SW480 (cell line): ENCODE measurements at regions not wholly inside any gene's neighbourhood (a gene's known extent, or its start where the extent isn't known, plus 50 kb on each side); places are given as distances from the start of the nearest gene placed in this dataset.
"Not testable (repeated sequence)": the region's sequence is repeated elsewhere in the genome, so short reads cannot be mapped to it uniquely, and the experiment has no call there.

Experiments
- DNase-seq: peaks from one replicate; pipeline ENCODE4 v3.0.0-alpha.2; 2016; ENCODE audit warnings: low spot score

DNA sequence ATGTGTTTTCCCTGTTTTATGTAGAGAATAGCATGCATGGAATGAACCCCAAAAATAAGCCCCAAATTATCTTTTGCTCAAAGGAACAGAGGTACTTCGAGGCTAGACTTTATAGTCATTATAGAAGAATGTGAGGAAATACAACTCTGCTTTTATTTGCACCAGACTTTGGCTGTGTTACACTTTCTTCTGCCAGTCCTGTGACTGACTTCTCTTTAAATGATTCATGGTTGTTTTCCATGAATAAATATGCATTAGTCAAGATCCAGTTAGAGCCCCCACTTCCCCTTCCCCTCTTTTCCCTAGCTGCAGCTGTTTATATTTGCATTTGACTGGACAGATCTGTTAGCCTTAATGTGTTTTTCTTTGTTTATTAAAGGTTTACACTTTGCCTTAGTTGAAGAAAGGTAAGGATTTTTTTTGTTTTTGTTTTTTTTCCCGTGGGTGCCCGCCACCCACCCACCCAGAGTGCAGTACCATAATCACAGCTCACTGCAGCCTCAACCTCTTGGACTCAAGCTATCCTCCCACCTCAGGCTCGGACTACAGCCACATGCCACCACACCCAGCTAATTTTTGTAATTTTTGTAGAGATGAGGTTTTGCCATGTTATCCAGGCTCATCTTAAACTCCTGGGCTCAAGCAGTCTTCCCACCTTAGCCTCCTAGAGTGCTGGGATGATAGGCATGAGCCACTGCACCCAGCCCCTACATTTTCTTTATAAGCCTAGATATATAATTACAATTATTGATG is 152.6 kb downstream of the CYB561 start:
- no peak for DNase-seq

GRCh38 chr17:63294776-63295175 is 151.3 kb downstream of the CYB561 start:
- DNase-seq: no peak

DNA sequence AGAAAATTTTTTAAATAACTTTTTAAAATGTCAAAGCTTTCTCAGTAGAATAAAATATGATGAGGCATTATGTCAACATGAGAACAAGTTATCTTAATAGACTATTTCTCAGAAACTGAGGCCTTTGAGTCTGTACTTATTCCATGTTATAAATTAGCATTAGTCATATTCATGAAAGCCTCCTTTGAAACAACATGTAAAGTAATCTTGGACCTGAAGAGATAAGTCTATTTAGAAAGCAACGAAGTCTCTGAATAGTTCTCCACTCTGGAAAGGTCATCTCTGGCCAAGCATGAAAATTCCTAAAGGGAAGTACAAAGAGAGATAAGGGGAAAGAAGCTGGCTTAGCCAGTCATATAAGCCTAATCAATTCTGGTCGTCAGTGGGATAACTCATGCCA is 150.8 kb downstream of the CYB561 start:
- DNase-seq: no peak

DNA sequence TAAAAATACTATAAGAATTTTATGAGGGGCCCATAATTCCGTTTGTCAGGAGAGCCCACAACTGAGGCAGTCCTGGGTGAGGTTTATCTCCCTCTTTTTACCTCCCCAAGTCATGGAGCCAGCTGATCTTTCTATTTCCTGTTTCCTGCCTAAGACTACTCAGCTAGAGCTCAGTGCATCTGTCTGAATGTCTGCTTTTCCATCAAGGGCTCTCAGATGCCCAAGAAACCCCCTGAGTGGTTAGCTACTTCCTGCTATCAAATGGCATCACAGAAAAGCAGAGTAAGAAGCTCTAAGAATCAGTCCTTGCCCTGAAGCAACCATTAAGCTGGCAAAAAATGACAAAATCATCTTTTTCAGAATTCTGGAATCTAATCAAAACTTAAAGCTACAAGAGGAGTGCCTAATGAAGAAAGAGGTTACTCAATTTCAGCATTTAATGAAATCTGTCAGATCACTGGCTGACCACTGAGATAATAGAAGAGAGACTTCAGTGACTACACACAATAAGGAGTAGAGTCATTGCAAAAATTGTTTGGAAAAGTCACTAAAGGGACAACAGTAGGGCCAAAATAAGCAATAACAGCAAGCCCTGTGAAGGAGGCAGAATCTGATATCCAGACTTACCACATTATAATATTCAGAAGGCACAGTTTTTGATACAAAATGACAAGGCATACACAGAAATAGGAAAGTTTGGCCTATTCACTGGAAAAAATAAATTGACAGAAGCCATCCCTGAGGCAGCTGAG is 150.1 kb downstream of the CYB561 start:
- no peak for DNase-seq

- not testable (repeated sequence) for DNase-seq
Observed at GRCh38 chr17:63298916-63299315, 147.2 kb downstream of the CYB561 start.

DNA sequence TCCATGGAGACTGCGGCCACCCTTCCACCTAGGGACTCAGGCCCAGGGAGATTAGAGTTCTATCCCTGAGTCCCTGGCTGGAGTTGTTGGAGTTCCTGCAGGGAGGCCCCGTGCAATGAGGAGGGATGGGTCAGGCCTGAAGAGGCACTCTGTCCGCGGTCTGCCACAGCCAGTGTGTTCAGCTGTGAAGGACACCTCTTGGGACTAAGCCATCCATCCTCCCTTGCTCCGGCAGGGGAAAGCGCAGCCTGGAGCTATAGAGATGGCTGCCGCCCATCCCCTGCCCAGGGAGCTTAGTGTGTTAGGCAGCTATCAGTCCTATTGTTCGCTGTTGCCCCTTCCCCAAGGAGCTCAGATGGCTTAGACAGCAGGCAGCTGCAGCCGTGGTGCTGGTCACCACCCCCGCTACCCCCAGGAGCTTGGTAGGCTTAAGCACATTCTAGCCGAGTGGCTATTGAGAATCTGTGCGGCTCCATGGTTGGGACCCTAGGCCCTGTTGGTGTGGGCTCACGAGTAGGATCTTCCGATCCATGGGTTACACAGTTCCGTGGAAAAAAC is 141.3 kb downstream of the CYB561 start:
- DNase-seq: no peak

- no peak for DNase-seq
Observed at GRCh38 chr17:63305857-63306256, 140.2 kb downstream of the CYB561 start.

DNA sequence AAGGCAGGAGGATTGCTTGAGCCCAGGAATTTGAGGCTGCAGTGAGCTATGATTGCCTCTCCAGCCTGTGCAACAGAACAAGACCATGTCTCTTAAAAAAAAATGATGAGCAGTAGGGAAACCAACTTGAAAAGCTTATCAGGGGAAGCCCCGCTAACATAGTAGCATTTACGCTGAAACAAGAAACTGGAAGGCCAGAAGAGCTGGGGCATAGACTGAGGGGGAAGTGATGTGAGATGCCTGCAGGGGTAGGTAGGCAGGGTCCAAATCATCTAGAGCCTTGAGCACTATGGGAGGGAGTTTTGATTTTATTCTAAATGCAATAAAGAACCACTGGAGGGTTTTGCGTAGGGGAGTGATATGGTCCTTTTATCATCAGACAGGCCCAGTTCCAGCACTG is 139.3 kb downstream of the CYB561 start:
- DNase-seq: no peak

DNA sequence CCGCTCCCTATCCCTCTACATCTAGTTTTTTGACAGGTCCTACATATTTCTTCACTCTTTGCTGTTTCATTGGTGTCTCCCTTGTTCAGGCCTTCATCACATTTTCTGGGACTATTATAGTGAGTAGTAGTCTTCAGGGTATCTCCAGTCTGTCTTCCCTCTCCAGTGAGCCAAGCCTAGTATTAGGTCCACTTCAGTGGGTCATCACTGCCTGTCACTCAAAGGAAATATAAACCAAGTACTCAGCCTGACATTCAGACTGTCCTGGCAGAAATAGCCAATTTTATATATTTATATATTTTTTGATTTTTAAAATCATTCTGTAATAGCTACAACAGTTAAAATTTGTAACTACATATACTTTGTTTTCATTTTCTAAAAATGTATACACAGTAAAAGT is 137.8 kb downstream of the CYB561 start:
- no peak for DNase-seq

- no peak for DNase-seq
Observed at GRCh38 chr17:63309021-63309420, 137.1 kb downstream of the CYB561 start.

- DNase-seq: no peak
Observed at GRCh38 chr17:63311416-63311937, 134.6 kb downstream of the CYB561 start.

DNA sequence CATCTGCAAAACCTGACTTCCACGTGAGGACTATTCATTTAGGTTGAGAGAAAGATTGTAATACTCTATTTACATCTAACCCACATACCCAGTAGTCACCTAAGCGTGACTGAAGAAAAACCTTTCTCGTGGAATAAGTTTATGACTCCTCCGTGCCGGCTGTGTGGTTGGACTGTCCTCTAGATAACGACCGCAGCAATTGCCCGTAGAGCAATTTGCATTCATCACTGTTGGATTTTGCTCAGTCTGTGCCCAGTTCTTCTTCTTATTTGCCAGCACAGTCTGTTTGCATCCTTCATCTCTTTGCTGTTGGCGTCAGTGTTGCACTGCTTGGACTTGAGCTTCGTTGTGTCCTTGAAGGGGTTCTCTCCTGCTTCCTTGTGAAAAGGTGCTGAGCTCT is 131.3 kb downstream of the CYB561 start:
- DNase-seq: no peak

GRCh38 chr17:63316100-63316499 is 130.0 kb downstream of the CYB561 start:
- DNase-seq: no peak

DNA sequence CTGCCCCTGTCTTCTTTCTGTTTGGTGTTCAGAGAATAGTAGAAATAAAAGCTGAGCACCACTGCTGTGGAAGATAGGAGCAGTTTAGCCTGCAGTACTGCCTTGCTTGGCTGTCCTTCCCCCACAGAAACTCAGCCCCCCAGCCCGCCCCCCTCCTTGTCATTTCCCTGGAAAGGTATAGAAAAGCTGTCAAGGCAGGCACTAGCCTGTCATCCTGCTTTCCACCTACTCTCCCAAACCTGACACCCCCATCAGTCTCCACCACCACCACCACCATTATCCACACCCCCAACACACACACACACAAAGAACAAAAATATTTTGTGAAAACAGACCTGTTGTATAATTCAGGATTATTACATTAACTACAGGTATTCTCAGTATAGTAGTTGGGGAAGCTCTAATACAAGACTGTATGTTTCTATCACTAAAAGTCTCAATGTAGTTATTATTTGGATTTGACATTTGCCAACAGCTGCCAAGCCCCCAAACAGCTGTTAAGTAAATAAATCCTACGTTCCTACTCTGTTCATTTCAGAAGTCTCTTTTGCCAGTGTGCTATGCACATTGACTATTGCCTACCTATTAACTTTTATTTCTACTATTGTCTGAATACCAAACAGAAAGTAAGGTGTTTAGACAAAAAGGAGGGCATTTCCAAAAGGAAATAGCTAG is 128.8 kb downstream of the CYB561 start:
- no peak for DNase-seq

DNA sequence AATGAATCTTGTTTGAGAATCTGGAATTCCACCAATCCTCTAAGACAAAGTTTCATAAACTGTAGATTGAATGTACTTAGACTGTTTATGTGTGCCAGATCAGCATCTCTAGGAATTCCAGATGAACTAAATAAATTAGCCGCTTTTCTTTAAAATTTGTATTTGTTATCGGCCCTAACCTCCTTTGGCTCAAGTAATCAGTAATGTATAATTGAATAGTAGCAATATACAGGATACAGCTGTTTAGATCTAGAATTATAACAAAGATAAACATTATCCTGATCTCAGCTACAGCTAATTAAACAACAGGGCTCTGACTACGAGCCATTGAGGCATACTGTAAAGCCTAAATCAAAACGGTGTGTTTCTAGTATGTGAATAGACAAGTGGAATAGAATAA is 120.3 kb downstream of the CYB561 start:
- DNase-seq: no peak

DNA sequence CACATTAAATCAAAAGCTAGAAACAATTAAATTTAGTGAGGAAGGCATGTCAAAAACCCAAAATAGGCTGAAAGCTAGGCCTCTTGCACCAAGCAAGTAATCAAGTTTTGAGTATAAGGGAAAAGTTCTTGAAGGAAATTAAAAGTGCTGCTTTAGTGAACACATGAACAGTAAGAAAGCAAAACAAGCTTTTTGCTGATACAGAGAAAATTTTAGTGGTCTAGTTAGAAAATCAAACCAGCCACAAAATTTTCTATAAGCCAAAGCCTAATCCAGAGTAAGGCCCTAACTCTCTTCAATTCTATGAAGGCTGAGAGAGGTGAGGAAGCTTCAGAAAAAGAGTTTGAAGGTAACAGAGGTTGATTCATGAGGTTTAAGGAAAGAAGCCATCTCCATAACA is 116.2 kb downstream of the CYB561 start:
- no peak for DNase-seq

DNA sequence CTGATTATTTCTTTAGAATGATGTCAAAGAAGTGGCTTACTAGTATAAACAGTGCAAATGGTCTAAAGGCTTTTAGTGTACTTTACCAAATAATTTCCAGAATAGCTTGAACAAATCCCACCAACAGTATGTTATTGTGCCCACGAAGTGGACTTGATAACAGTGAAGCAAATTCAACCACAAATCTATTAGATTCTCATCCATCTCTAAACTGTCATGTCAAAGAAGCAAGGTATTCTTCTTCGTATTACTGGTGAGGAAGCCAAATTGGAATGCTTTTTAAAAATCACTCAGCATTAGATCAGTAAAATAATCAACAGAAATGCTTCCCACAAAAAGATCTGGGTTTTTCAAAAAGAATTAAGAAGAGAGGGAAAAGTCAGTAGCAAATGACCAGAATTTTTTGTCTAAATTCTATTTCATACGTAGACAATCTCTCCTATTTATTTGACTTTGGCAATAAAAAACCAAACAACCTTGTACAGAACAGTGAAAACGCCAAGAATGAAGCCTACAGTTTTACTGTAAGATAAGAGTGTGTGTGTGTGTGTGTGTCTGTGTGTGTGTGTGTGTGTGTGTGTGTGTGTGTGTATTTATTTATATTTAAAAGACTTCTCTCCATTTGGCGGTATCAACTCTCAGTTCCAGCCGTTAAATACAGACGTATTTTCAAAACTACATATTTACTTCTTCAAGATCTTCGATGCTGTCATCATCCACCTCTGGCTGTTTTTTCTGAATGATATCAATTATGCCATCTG is 114.6 kb downstream of the CYB561 start:
- DNase-seq: no peak

DNA sequence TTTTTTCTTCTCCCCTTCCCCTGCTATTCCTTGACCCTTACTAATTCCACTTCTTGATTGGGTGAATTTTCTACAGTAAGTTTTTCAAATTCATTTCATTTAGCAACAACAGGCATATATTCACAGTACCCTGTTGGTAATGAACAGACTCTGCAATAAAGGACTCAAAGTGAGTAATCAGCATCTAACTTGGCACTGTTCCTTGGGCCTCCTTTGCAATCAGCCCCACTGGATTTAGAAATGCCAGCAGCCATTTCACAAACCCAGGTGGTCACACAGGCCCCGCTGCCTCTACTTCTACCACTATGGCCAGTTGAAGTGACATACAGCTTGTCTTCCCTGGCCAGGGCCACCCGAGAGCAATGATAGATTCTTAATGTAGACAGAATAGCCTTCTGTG is 113.8 kb downstream of the CYB561 start:
- DNase-seq: no peak

DNA sequence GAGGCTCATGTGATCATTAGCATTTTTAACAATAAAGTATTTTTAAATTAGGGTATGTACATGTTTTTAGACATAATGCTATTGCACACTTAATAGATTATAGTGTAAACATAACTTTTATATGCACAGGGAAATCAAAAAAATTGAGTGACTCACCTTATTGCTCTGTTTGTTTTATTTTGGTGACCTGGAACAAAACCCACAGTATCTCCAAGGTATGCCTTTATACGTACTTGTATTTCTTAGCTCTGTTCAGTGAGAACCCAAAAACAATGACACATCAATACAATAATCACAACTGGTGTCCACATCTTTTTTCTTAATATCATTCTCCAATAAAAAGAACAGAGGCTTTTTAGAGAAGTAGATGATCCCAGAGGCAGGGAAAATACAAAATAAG is 112.2 kb downstream of the CYB561 start:
- DNase-seq: no peak

DNA sequence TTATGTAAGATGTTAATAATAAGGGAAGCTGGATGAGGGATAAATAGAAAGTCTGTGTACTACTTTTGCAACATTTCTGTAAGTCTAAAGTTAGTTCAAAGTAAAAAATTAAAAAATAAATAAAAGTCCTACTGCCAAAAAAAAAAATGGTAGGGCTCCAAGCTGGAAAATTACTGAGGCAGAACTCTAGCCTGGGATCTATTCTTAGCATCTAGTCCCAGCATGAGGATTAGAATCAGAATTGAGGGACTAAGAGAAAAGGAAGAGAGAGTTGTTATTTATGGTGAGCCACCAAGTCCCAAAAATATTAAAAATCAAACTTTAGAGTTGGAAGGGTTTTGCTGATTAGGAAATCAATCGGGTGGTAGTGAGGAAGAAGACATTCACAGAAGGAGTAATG is 110.3 kb downstream of the CYB561 start:
- no peak for DNase-seq

GRCh38 chr17:63337579-63337978 is 108.5 kb downstream of the CYB561 start:
- DNase-seq: peak; percentile 7

DNA sequence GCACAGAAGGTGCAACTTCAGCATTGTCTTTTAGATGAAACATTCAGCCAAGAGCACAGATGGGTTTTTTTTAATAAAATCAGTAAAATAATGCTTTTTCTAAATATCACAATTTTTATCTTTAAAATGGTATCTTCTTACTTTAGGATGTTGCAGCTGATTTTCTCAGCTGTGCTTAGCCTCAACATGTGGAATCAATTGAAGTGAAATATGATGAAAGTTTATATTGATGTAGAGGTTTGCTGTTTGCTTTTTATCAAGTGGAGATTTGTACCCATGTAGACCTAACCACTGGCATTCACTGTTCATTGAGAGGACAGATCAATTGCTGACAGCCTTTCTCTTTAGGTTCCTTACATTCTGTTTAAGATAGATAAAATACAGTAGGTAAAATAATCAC is 107.8 kb downstream of the CYB561 start:
- DNase-seq: no peak
